ENCODE measurements at regions not wholly inside any gene's neighbourhood (a gene's known extent, or its start where the extent isn't known, plus 50 kb on each side); places are given as distances from the start of the nearest gene placed in this dataset.

DNA sequence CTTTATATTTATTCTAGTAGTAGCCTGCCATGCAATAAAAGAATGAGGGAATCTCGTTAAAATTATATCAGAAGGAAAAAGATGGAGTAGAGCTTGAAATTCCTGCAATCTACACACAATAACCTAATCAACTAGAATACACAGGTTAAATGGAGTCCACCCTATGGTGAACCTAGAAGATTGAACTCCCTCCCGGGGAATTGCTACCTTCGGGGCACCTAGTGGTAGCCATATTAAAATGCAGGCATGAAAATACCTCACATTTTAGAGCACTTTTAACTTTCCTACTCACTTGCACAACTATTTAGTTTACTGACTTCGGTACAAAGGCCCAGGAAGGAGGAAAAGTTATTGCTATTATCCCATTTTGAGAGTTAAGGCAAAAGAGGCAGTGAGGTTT lies 174.5 kb downstream of the SS18 start:
- no peaks in the 10 kb centered on the region for H3K4me1 Mint-ChIP-seq
- no peaks in the 10 kb centered on the region for H3K9me3 Mint-ChIP-seq
- H3K27ac Mint-ChIP-seq, result no peak overlapping the region
- no peak overlapping the region for H3K4me3 Mint-ChIP-seq
- H3K27me3 Mint-ChIP-seq (ENCODE audit: low read depth), result peaks cover 4% of the 10 kb centered on the region
- H3K36me3 Mint-ChIP-seq (ENCODE audit: low read depth), result no peaks in the 10 kb centered on the region
- TF ChIP-seq, protein P1, sequence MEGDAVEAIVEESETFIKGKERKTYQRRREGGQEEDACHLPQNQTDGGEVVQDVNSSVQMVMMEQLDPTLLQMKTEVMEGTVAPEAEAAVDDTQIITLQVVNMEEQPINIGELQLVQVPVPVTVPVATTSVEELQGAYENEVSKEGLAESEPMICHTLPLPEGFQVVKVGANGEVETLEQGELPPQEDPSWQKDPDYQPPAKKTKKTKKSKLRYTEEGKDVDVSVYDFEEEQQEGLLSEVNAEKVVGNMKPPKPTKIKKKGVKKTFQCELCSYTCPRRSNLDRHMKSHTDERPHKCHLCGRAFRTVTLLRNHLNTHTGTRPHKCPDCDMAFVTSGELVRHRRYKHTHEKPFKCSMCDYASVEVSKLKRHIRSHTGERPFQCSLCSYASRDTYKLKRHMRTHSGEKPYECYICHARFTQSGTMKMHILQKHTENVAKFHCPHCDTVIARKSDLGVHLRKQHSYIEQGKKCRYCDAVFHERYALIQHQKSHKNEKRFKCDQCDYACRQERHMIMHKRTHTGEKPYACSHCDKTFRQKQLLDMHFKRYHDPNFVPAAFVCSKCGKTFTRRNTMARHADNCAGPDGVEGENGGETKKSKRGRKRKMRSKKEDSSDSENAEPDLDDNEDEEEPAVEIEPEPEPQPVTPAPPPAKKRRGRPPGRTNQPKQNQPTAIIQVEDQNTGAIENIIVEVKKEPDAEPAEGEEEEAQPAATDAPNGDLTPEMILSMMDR (IDR thresholded peaks at IDR 0.05; ENCODE audit: unreplicated experiment in 3 of 3), result no peak

DNA sequence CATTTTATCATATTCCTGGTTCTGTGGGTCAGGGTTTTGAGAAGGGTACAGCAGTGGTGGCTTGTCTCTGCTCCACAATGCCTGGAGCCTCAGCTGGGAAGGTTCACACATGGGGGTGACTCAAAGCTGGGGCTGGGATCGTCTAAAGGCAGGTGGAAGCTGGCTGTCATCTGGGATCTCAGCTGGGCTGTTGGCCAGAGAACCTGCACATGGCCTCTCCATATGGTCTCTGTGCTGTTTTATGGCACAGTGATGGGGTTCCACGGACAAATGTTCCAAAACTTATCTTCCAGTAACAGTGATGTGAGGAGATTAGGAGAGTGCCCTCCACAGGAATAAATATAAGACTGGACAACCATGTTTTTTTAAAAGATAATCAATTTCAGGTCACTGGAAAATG lies 191.4 kb downstream of the SS18 start:
- Mint-ChIP-seq H3K4me1 (peaks cover 11% of the 10 kb centered on the region), H3K9me3 (peaks cover 13% of the 10 kb centered on the region), H3K27ac (no peak overlapping the region), H3K36me3 (ENCODE audit: low read depth) (no peaks in the 10 kb centered on the region), H3K4me3 (no peak overlapping the region), H3K27me3 (ENCODE audit: low read depth) (no peaks in the 10 kb centered on the region)
- TF ChIP-seq, protein P1 (IDR thresholded peaks at IDR 0.05; ENCODE audit: unreplicated experiment in 3 of 3), result no peak

DNA sequence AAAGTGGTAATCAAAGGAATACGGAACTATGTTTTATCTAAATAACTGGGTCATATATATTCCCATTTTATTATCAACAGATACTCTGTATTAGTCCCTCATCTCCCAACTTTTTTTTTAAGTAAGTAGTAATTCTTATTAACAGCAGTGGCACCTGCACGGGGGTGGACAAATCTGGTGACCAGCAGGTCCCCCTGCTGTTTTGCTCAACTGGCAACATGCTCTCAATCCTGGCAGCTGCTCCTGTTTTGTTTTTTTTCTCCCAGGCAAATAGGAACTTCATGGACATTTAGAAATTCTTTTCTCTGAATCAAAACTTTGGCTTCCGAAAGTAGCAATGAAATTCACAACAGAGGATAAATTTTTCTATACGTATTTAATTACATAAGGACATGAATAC lies 193.5 kb downstream of the SS18 start:
- peaks cover 12% of the 10 kb centered on the region for H3K9me3 Mint-ChIP-seq
- no peak overlapping the region for H3K4me3 Mint-ChIP-seq
- no peak overlapping the region for H3K27ac Mint-ChIP-seq
- TF ChIP-seq, protein P1 (IDR thresholded peaks at IDR 0.05; ENCODE audit: unreplicated experiment in 3 of 3), result no peak
- H3K4me1 Mint-ChIP-seq, result peaks cover 11% of the 10 kb centered on the region
- H3K27me3 Mint-ChIP-seq (ENCODE audit: low read depth), result no peaks in the 10 kb centered on the region
- H3K36me3 Mint-ChIP-seq (ENCODE audit: low read depth), result no peaks in the 10 kb centered on the region

DNA sequence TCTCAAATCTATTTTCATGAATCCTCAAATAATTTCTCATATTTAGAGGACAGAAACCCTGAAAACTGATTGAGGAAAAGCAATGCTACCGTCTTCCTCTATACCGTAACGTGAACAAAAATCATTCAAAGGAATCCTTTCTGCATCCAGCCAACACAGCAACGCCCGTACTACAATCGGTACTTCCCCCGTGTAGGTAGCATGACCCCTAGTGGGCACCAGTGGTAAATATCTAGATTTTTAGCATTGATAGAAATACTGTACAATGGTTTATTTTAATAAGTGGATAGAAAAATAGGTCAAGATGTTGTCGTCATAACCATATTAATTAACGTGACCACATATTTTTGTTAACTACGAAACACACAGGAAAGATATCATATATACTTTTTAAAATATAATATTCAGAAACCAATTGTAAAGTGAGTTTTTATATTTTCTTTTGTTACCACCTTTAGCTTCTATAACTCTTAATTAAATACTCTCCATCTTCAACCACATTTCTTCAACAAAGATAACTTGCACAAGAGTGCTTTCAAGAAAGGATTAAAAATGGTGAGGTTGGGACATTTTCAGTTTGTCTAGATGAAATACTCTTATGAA lies 194.1 kb downstream of the SS18 start:
- Mint-ChIP-seq H3K27ac (peak overlapping the region in 2 of 3 experiments; percentile 3 to 18), H3K9me3 (peaks cover 13% of the 10 kb centered on the region), H3K36me3 (ENCODE audit: low read depth) (no peaks in the 10 kb centered on the region), H3K4me3 (no peak overlapping the region), H3K4me1 (peaks cover 11% of the 10 kb centered on the region), H3K27me3 (ENCODE audit: low read depth) (no peaks in the 10 kb centered on the region)
- TF ChIP-seq, protein P1 (IDR thresholded peaks at IDR 0.05; ENCODE audit: unreplicated experiment in 3 of 3), result peak; percentile 73 to 84 (median 77)

DNA sequence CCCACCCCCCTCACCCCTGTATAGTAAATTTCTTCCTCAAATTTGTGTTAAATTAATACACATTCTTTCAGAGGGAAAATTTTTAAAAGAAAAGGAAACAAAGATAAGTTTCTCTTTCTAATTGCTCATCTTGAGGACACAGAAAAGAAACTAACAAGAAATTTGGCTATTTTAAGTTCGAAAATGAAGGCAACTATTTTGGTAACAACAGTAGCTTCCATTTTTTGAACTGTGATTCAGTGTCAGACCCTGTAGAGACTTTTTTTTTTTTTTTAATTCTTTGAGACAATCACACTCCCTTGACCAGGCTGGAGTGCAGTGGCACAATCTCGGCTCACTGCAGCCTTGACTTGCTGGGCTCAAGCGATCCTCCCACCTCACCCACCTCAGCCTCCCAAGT lies 194.9 kb downstream of the SS18 start:
- peaks cover 9% of the 10 kb centered on the region for H3K9me3 Mint-ChIP-seq
- no peaks in the 10 kb centered on the region for H3K36me3 Mint-ChIP-seq (ENCODE audit: low read depth)
- no peak overlapping the region for H3K4me3 Mint-ChIP-seq
- peaks cover 11% of the 10 kb centered on the region for H3K4me1 Mint-ChIP-seq
- H3K27ac Mint-ChIP-seq, result no peak overlapping the region
- TF ChIP-seq, protein P1 (IDR thresholded peaks at IDR 0.05; ENCODE audit: unreplicated experiment in 3 of 3), result no peak
- H3K27me3 Mint-ChIP-seq (ENCODE audit: low read depth), result no peaks in the 10 kb centered on the region

DNA sequence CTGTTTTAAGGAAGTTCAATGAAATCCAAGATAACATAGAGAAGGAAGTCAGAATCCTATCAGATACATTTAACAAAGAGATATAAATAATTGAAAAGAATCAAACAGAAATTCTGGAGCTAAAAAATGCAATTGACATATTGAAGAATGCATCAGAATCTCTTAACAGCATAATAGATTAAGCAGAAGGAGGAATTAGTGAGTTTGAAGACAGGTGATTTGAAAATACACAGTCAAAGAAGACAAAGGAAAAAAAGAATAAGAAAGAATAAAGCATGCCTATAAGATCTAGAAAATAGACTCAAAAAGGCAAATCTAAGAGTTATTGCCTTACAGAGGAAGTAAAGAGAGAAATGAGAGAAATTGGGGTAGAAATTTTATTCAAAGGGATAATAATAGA lies 204.1 kb downstream of the SS18 start:
- Mint-ChIP-seq H3K27me3 (ENCODE audit: low read depth) (no peaks in the 10 kb centered on the region), H3K36me3 (ENCODE audit: low read depth) (peaks cover 6% of the 10 kb centered on the region), H3K4me3 (no peak overlapping the region), H3K27ac (no peak overlapping the region), H3K9me3 (peaks cover 31% of the 10 kb centered on the region), H3K4me1 (no peaks in the 10 kb centered on the region)
- TF ChIP-seq, protein P1 (IDR thresholded peaks at IDR 0.05; ENCODE audit: unreplicated experiment in 3 of 3), result no peak
